Islet of Langerhans (tissue), 1 donor: ENCODE measurements at regions not wholly inside any gene's neighbourhood (a gene's known extent, or its start where the extent isn't known, plus 50 kb on each side); places are given as distances from the start of the nearest gene placed in this dataset.

Experiments used
- FAIRE-seq: peaks from one replicate; lab custom pipeline; 2011; peaks lifted over from hg19 to GRCh38; lab: Jason Lieb, UNC

GRCh38 chr4:60800701-60801100, 399.4 kb upstream of the ADGRL3 start:
- FAIRE-seq, result no peak

DNA sequence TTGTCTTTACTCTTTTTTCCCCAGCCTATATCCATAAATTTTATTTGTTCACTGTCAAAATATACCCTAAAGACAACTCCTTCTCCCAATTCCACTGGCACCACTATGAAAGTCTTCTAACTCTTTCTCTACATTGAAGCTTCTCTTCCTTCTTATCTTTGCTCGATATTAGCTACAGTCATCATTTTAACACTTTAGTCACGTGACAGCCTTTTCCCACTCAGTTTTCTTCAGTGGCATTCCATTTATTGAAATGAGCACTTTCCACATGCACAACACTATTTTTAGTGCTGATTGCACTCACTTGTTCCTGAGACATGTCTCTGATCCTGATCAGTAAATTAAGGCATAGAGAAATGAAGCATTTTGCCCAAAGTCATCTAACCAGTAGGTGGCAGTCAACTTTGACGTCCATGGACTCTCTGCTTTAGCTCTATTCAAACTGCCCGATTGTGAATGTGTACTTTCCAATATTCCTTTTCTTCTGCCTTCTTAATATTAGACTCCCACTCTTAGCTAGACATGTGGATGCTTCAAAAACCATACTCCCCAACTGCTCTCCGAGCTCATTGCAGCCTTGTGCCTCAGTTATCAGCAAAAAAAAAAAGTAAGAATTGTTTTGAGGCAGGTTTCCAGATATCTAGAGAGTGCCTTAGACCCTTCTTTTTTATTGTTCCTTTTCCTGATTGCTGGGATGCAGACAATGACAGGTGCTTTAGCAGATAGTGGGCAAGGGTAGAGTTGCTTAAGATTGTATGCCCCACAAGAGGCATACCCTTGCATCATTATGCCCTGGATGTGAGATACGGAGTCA, 394.4 kb upstream of the ADGRL3 start:
- no peak for FAIRE-seq

DNA sequence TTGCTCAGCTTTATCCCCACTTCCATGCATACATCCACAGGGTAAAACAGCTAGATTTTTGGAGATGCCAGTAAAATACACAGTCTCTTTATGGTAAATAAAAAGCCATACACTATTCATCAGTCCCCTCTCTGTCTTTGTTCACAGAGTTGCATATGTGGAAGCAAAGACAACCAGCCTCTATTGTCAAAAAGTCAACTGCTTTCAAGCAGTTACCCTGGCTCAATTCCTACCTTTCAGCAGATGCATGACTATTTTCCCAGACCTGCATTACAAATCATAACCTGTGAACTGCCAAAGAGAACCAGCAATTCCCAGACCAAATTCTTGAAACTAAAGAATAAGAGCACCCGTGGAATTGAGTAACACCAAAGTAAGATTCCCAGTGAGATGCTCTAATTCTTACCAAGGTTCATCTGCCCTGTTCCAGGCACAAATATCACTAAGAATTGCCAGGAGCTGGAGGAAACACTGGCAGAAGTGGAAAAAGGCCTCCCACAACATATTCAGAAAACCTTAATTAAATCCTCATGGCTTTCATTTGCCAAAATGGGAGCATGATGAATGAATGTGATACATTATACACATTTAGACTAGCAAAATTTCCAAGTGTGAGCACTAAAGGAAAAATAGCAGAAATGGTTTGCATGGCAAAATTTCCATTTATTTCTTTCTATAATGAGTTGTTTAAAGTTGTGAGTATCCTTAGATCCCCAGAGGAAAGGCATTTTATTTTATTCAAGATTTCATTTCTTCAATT, 391.2 kb upstream of the ADGRL3 start:
- FAIRE-seq, result no peak

- FAIRE-seq, result no peak
Measured at GRCh38 chr4:60809486-60809800, 390.7 kb upstream of the ADGRL3 start.

- no peak for FAIRE-seq
Measured at GRCh38 chr4:60812811-60813210, 387.3 kb upstream of the ADGRL3 start.

DNA sequence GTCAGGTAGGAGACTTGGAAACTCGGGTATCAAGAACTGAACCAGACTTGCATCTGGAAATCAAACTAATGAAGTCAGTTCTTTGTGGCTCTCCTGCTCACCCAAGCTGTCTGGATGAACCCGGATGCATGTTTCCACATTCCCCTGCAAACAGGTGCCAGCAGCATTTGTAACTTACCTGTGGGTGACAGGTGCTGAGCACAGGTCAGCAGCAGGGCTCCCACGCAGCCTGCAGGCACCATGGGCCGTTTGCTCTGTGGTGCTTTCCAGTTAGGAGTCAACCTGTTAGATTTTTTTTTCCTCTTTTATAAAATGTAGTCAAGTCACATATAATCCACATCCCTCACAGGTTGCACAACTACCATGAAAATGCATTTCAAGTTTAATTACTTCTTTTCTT, 385.6 kb upstream of the ADGRL3 start:
- FAIRE-seq, result no peak

- FAIRE-seq, result no peak
Measured at GRCh38 chr4:60817609-60818008, 382.5 kb upstream of the ADGRL3 start.

DNA sequence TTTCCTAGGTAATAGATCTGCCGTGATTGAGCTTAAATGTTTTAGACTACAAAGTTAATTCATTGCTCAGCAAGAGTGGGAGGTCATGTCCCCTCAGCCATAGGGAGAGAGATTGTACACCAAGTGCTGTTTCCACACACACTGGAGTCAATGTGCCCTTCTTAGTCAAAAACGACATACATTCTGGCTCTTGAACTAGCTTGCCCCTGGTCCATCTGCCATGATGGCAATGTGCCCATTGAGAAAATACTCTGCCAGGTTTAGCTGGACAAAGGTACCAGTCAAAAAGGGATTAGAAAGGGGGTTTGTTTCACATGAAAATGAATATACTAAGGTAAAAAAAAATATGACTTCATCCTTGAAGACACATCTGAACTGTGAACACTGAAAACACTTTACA, 377.1 kb upstream of the ADGRL3 start:
- no peak for FAIRE-seq

- FAIRE-seq, result no peak
Measured at GRCh38 chr4:60840020-60840419, 360.1 kb upstream of the ADGRL3 start.

DNA sequence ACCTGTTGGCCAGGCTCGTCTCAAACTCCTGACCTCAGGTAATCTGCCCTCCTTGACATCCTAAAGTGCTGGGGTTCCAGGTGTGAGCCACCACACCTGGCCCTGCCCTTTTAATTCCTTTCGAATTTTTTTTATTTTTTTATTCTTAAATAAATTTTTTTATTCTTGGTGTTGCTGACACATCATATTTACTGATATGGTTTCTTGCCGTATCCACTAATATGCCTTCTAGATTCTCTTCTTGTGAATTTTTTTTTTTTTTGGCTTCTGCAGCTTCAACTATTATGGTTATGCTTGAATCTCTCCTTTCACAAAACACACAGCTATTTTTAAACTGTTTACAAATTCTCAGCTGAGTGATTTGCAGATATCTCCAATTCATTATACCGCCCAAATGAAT, 353.4 kb upstream of the ADGRL3 start:
- no peak for FAIRE-seq

- no peak for FAIRE-seq
Measured at GRCh38 chr4:60847614-60848013, 352.5 kb upstream of the ADGRL3 start.

DNA sequence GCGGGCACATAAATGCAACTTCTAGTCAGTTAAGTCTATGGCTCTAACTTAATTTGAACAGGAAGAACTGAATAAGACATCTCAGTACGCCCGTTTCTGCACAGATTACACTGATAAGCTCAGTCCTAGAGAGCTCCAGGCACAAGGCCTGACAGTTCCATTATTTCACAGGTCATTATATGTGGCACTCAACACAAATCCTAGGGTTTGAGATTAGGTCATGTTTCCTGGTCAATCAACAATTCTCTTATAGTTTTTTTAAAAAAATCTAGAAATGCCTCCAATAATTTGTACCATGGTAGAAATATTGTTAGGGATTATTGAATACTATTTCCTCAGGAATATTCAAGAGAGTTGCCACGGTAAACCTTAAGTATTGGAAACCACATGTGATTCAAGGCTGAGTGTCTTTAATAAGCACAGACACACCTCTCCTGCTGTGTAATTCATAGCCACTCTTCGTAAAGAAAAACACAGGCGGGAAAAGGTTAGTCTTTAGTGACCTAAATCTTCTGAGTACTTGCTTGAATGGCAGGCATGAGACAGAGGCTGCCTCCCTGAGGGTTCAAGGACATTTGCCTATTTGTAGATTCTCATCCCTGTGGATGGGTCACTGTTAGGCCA, 342.9 kb upstream of the ADGRL3 start:
- FAIRE-seq, result no peak

DNA sequence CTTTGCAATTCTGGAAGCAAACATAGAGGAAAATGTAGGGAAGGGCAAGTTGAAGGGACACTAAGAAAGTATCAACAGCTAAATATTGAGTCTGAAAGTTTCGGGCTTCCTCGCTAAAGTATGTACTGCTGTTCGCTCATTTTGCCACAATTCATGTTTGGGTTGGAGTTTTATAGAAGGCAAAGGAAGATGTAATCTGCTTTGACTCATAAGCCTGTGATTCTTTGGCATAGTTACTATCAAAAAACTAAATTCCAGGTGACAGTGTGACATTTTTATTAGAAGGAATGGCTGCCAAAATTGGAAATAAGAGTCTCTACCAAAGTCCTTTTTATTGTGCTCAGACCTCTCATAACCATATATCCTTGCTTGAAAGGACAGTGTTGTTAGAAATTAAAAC, 336.7 kb upstream of the ADGRL3 start:
- FAIRE-seq, result no peak

DNA sequence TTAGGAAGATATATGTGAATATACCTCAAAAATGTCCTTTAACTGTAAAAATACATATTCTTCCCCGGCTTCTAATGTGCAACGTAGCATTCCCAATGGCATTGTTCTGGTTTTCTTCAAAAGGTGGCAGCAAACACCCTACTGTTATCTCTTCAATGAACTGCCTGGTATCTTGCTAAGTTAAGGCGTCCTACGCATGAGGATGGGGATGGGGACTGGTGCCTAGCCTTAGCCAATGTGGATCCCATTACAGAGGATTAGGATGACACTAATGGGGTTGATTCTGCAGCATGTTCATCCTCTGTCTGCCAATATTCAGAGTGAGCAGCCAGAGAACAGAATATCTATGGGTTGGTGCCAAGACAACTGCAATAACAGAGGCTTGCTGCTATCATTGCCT, 334.9 kb upstream of the ADGRL3 start:
- FAIRE-seq, result no peak

GRCh38 chr4:60868232-60868960, 331.7 kb upstream of the ADGRL3 start:
- no peak for FAIRE-seq

- no peak for FAIRE-seq
Measured at GRCh38 chr4:60879135-60879701, 320.9 kb upstream of the ADGRL3 start.

- no peak for FAIRE-seq
Measured at GRCh38 chr4:60884587-60884986, 315.5 kb upstream of the ADGRL3 start.

GRCh38 chr4:60885011-60885410, 315.1 kb upstream of the ADGRL3 start:
- no peak for FAIRE-seq

DNA sequence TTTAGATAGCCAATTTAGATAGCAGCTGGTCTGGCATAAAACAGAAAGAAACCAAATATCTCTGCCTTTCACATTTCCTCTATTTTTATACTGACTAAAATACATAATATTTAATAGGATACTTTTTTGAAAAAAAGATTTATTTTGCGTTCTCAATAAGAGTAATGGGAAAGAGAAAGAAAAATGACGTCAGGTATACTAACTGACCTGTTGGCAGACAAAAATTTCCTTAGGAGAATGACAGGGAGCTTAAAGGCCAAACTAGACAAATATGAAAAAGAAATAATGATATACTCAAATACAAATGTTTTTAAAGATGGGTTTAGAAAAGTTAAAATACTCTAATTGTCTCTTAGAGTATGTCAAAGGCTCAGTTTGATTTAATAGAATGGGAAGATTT, 309.4 kb upstream of the ADGRL3 start:
- FAIRE-seq, result no peak

GRCh38 chr4:60891947-60892346, 308.2 kb upstream of the ADGRL3 start:
- FAIRE-seq, result no peak

DNA sequence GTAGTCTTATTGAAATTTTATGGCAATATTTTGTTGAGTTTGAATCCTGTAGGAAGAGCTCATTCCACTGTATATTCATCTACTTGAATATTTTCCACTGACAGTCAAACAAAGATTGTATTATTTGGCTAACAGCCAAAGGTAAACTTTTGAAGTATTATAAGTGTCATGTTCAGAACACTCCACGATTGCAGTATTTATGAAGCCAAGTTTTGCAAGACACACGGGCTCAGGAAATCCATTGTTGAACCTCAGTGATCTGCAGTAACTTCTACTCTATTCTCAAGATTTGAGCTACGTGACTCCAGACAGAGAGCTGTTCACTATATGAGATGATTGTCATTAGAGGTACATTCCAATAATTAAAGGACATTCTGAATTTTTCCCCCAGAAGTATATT, 302.7 kb upstream of the ADGRL3 start:
- FAIRE-seq, result no peak

GRCh38 chr4:60905162-60905561, 295.0 kb upstream of the ADGRL3 start:
- FAIRE-seq, result no peak

DNA sequence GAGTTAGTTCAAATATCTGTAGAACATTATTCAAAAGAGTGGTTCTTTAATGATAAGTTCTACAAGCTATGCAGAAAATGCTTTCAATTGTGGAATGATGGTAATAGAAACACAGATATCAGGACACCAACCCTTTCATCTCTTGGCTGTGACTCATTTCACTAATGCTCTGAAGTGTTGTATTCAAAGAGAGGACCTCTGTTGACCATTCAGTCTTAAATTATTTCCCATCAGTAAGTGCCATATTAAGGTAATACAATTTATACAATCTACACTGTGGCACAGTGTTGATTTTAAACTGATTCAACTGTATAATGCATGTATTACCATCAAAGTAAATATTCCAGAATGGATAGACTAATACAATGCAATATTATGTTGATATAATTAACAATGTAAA, 289.0 kb upstream of the ADGRL3 start:
- no peak for FAIRE-seq
